GM12865 (cell line): ENCODE measurements at regions not wholly inside any gene's neighbourhood (a gene's known extent, or its start where the extent isn't known, plus 50 kb on each side); places are given as distances from the start of the nearest gene placed in this dataset.

ENCODE experiments used
- DNase-seq: peaks from one replicate; pipeline ENCODE4 v3.0.0; 2010; ENCODE audit warnings: low read depth
- H3K4me3 ChIP-seq: 2 replicates; pipeline ENCODE4 v1.5.1; 2011; ENCODE audit warnings: mild to moderate bottlenecking, low read depth, low read length, control low read depth
- TF ChIP-seq, protein P1 (sequence below): IDR thresholded peaks from 2 replicates; pipeline ENCODE4 v1.5.1; 2011; ENCODE audit warnings: low read length, control low read depth, low read depth, inconsistent platforms; ENCODE audit not compliant: insufficient read depth; ENCODE audit errors: missing control alignments

DNA sequence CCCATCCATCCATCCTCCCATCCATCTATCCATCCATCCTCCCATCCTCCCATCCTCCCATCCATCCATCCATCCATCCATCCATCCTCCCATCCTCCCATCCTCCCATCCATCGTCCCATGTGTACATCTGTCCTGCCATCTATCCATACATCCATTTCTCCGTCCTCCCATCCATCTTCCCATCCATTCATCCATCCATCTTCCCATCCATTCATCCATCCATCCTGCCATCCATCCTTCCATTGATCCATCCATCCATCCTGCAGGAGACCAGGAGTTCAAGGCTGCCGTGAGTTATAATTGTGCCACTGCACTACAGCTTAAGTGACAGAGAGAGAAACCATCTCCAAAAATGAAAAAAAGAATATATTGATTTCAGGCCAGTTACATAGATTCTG is 356.5 kb downstream of the CDH26 start:
- no peak for DNase-seq
- TF ChIP-seq, protein P1, sequence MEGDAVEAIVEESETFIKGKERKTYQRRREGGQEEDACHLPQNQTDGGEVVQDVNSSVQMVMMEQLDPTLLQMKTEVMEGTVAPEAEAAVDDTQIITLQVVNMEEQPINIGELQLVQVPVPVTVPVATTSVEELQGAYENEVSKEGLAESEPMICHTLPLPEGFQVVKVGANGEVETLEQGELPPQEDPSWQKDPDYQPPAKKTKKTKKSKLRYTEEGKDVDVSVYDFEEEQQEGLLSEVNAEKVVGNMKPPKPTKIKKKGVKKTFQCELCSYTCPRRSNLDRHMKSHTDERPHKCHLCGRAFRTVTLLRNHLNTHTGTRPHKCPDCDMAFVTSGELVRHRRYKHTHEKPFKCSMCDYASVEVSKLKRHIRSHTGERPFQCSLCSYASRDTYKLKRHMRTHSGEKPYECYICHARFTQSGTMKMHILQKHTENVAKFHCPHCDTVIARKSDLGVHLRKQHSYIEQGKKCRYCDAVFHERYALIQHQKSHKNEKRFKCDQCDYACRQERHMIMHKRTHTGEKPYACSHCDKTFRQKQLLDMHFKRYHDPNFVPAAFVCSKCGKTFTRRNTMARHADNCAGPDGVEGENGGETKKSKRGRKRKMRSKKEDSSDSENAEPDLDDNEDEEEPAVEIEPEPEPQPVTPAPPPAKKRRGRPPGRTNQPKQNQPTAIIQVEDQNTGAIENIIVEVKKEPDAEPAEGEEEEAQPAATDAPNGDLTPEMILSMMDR = no peak

DNA sequence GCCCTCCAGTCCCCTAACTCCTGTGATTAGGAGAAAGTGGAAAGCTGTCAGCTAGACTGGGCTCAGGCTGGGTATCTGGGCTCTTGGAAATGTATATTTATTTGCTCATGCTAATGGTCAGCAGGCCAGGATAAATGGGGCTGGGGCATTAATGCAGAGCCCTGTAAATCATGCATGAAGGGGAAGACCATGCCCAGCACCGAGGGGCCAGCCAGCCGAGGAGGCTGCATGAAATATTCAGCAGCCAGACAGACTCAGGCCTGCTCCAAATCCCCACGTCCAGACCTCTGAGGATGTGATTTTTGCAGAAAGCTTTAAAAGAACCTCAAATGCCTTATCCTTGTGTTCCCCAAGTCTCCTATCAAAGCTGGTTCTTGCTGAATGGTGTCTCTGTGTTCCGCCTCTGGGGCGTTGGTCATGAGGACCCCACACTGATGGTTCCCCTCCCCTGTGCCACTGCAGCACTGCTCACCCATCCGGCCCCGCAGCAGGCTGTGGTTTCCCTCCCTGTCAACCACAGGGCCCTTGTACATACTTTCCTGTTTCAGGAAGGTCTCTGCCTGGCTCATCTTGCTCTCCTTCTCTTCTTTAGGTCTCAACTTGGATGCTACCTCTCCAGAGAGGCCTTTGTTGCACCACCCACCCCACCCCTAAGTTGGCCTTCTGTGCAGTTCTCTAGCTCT is 358.4 kb downstream of the CDH26 start:
- TF ChIP-seq, protein P1 = no peak
- no peak overlapping the region for H3K4me3 ChIP-seq
- DNase-seq = no peak

More for the DNA sequence above, 356.5 kb downstream of the CDH26 start:
- no peak overlapping the region for H3K4me3 ChIP-seq

DNA sequence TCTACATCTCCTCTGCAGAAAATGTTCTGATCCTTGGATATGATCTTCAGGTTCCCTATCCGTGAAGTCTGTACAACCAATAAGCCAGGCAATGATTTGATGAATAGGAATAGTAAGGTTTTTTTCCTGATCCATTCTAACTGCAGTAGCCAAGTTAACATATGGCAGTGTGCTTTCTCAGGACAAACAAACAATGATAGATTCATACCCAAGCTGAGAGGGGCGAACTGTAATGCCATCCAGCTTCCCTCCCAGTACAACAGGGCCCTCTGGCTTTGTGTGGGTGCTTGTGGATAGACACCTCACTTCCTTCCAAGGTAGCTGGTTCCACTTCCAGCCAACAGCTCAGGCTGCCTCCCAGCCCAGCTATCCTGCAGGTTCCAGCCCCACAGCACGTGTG is 359.2 kb downstream of the CDH26 start:
- TF ChIP-seq, protein P1 = no peak
- no peak for DNase-seq
- no peak overlapping the region for H3K4me3 ChIP-seq

DNA sequence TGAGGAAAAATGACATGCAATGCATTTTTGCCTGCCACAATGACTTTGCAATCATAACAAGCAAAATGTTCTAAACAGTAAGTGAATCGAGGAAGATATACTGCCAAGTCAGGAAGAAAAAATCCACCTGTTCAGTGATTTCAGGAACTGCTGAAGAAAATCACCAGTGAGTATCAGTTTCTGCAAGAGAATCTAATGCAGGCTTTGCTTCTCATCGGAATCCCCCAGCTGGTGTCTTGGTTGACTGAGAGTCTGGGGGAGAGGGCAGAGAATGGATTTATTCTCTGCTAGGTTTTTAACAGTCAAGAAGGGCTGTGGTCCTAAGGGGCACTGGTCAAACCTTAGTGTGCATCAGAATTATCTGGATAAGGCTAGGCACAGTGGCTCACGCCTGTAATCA is 363.4 kb downstream of the CDH26 start:
- DNase-seq = no peak
- no peak overlapping the region for H3K4me3 ChIP-seq
- TF ChIP-seq, protein P1 = no peak

GRCh38 chr20:60326821-60327220 is 368.6 kb downstream of the CDH26 start:
- TF ChIP-seq, protein P1 = no peak
- no peak for DNase-seq
- H3K4me3 ChIP-seq = no peak overlapping the region

DNA sequence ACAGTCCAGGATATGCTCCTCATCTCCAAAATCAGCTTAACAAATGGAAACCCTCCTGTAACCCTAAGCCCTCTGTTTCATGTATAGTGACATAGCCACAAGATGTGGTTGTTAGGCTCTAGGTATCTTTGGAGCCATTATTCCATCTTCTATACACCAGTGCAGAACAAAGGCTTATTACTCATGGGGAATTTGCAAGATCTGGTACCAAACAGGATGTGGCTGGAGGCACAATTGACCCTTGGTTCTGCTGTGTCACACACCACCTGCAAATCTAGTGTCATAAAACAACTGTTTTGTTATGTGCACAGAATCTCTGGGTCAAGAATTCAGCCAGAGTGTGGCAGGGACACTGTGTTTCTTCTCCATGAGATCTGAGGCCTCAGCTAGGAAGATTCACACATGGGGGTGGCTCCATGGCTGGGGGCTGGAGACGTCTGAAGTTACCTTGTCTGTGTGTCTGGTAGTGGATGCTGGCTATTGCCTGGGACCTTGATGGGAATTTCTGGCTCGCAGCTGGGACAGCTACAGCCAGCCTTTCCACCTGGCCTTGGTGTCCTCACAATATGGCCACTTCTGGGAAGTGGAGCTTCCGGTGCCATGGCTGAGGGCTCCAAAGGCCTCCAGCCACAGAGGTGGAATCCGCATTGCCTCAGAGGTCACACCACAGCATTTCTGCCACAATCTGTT is 369.9 kb downstream of the CDH26 start:
- TF ChIP-seq, protein P1 = no peak
- no peak for DNase-seq
- no peak overlapping the region for H3K4me3 ChIP-seq
